Lower lobe of right lung (tissue), 2 donors: ENCODE measurements at regions not wholly inside any gene's neighbourhood (a gene's known extent, or its start where the extent isn't known, plus 50 kb on each side); places are given as distances from the start of the nearest gene placed in this dataset.

Experiments
- ATAC-seq, 2 donors: fragments of 200-7000 bp; cut with Tn5 transposase; one replicate each; pipeline ENCODE4 v1.9.1; 2020 to 2022; ENCODE audit warnings: mild to moderate bottlenecking in 2 of 2, moderate library complexity in 2 of 2
- DNase-seq: peaks from one replicate; pipeline ENCODE4 v3.0.0-alpha.2; 2020
- H3K27ac ChIP-seq: fragments of 200-600 bp; one replicate; pipeline ENCODE4 v1.8.0; 2022
- H3K27me3 ChIP-seq: fragments of 200-600 bp; one replicate; pipeline ENCODE4 v1.8.0; 2022; ENCODE audit warnings: low read depth
- H3K36me3 ChIP-seq: fragments of 200-600 bp; one replicate; pipeline ENCODE4 v1.8.0; 2022; ENCODE audit warnings: mild to moderate bottlenecking
- H3K4me1 ChIP-seq: fragments of 200-600 bp; one replicate; pipeline ENCODE4 v1.8.0; 2022
- H3K4me3 ChIP-seq: fragments of 200-600 bp; one replicate; pipeline ENCODE4 v1.8.0; 2022; ENCODE audit warnings: mild to moderate bottlenecking
- H3K9me3 ChIP-seq: fragments of 200-600 bp; one replicate; pipeline ENCODE4 v1.8.0; 2022
- intact Hi-C: fragments of 100-400 bp; cut with DNase I; formaldehyde crosslinking; loops from one replicate; pipeline ENCODE4 v1.11.0; 2022
- TF ChIP-seq, protein P1 (sequence below): fragments of 200-600 bp; IDR thresholded peaks from one replicate; pipeline ENCODE4 v1.8.0; 2022; ENCODE audit warnings: antibody characterized with exemption, mild to moderate bottlenecking
- donor health status: DM: no; HTN: yes; CAD: no; lungs with severe emphysema.

DNA sequence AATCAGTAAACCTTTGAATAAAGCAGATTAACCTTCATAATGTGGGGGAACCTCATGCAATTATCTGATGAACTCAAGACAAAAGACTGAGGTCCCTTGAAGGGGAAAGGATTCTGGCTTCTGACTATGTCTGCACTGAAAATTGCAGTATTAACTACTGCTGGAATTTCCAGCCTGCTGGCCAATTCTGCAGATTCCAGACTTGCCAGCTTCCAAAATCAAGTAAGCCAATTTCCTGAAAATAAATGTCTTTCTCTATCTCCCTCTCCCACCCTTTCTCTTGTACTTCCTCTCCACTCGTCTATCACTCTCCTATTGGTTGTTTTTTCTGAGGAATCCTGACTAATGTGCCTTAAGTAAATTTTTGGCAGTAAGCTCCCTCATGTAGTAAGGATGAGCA lies 1479.9 kb upstream of the PRR20A start:
- DNase-seq: no peak
- no peak overlapping the region for H3K27ac ChIP-seq
- TF ChIP-seq, protein P1, sequence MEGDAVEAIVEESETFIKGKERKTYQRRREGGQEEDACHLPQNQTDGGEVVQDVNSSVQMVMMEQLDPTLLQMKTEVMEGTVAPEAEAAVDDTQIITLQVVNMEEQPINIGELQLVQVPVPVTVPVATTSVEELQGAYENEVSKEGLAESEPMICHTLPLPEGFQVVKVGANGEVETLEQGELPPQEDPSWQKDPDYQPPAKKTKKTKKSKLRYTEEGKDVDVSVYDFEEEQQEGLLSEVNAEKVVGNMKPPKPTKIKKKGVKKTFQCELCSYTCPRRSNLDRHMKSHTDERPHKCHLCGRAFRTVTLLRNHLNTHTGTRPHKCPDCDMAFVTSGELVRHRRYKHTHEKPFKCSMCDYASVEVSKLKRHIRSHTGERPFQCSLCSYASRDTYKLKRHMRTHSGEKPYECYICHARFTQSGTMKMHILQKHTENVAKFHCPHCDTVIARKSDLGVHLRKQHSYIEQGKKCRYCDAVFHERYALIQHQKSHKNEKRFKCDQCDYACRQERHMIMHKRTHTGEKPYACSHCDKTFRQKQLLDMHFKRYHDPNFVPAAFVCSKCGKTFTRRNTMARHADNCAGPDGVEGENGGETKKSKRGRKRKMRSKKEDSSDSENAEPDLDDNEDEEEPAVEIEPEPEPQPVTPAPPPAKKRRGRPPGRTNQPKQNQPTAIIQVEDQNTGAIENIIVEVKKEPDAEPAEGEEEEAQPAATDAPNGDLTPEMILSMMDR: no peak

DNA sequence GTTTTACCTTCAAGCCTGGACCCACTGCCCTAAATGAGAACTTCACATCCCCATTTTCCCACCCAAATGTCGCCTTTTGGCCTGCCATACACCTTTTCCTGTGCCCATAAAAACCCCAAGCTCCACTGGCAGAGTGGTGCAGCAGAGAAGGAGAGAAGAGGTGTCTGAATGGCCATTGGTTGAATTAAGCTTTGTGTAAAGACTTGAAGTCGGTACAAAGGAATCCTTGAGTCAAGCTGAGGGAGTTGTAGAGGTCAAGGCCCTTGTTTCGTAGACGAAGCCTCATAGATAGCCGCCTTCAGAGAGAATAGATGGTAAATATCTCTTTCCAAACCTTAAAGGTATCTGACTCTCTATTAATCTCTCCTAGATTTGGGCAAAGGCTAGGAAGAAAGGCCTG lies 1479.2 kb upstream of the PRR20A start:
- Histone ChIP-seq H3K36me3 (no peaks in the 10 kb centered on the region), H3K9me3 (no peaks in the 10 kb centered on the region), H3K27me3 (no peaks in the 10 kb centered on the region), H3K4me3 (no peak overlapping the region), H3K4me1 (no peaks in the 10 kb centered on the region), H3K27ac (no peak overlapping the region)
- intact Hi-C loops: no loop called here
- TF ChIP-seq, protein P1: no peak
- DNase-seq (no peak), ATAC-seq (no peak)

More for the DNA sequence above, 1479.9 kb upstream of the PRR20A start:
- ATAC-seq: no peak
- intact Hi-C loops: no loop called here
- Histone ChIP-seq H3K27me3 (no peaks in the 10 kb centered on the region), H3K9me3 (no peaks in the 10 kb centered on the region), H3K36me3 (no peaks in the 10 kb centered on the region), H3K4me1 (no peaks in the 10 kb centered on the region), H3K4me3 (no peak overlapping the region)

DNA sequence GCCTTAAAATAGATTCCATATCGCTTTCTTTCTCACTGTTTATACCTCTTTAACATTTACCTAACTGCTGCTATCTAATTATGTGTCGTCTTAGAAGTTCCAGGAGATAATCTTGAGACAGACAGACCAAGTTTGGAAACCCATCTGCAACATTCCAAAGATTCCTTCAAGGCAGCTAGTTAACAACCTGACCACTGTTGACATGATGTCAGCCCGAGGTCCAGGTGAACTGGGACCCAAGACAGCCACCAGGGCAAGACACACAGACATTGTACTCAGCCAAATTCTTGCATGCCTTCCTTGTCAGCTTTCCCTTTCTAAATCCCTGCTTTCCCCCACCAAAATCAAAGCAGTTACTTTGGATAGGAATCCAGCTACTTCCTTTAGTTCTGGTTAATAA lies 1476.5 kb upstream of the PRR20A start:
- H3K4me1 ChIP-seq: no peaks in the 10 kb centered on the region
- TF ChIP-seq, protein P1: no peak
- H3K4me3 ChIP-seq: no peak overlapping the region
- intact Hi-C loops: no loop called here
- H3K9me3 ChIP-seq: no peaks in the 10 kb centered on the region
- ATAC-seq: no peak
- no peak overlapping the region for H3K27ac ChIP-seq
- no peak for DNase-seq
- H3K27me3 ChIP-seq: no peaks in the 10 kb centered on the region
- H3K36me3 ChIP-seq: no peaks in the 10 kb centered on the region

DNA sequence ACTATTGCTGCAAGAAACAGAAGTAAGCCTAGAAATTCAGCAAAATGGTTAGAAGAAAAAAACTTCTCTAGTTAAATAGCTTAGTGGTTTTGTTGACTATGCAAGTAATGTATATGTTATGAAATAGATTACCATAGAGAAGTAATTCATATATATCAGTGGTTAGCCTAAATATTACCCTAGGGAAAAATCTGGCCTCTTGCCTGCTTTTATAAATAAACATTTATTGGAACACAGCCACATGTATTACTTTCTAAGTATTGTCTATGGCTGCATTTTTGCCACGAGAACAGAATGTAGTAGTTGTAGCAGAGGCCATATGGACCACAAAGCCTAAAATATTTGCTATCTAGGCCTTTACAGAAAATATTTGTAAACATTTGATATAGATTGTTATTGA lies 1471.7 kb upstream of the PRR20A start:
- H3K27ac ChIP-seq: no peak overlapping the region
- intact Hi-C loops: no loop called here
- ATAC-seq (no peak), DNase-seq (no peak)
- H3K36me3 ChIP-seq: no peaks in the 10 kb centered on the region
- no peak overlapping the region for H3K4me3 ChIP-seq
- no peaks in the 10 kb centered on the region for H3K9me3 ChIP-seq
- H3K4me1 ChIP-seq: no peaks in the 10 kb centered on the region
- TF ChIP-seq, protein P1: no peak
- no peaks in the 10 kb centered on the region for H3K27me3 ChIP-seq

DNA sequence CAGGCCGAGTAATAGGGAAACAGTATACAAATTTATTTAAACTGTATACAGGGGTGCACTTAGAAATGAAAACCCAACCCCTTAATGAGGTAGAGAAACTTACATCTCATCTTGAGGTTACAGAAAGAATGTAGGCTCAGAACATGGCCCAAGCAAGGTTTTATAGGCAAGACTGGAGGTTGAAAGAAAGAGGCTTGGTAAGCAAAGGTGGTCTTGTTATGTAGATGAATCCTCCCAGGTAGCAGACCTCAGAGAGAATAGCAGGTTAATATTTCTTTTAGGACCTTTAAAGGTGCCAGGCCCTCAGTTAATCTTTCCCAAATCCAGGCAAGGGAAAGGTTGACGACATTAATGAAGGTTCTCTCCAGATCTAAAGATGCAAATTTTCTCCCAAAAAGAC lies 1466.8 kb upstream of the PRR20A start:
- no peaks in the 10 kb centered on the region for H3K27me3 ChIP-seq
- H3K4me1 ChIP-seq: no peaks in the 10 kb centered on the region
- no peak overlapping the region for H3K27ac ChIP-seq
- TF ChIP-seq, protein P1: no peak
- H3K9me3 ChIP-seq: no peaks in the 10 kb centered on the region
- DNase-seq (no peak), ATAC-seq (no peak)
- intact Hi-C loops: no loop called here
- no peaks in the 10 kb centered on the region for H3K36me3 ChIP-seq
- H3K4me3 ChIP-seq: no peak overlapping the region

DNA sequence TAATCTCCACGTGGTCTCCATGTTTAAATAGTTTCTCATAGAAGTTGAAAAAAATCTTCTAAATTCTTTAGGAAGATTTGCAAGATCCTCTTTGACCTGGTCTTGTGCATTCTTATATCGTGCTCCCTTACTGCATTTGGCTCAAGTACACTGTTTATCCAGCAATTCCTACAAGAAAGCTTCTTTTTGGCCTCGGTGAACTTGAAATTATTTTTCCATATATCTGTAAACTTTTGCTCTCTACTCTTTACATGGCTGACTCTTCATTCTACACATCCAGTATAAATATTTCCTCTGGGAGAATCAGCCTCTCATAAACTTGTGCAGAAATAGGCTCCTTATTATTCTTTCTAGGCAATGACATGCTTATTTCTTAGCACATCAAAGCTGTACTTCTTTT lies 1457.9 kb upstream of the PRR20A start:
- TF ChIP-seq, protein P1: no peak
- no peak for ATAC-seq
- Histone ChIP-seq H3K9me3 (no peaks in the 10 kb centered on the region), H3K4me3 (no peak overlapping the region), H3K36me3 (no peaks in the 10 kb centered on the region), H3K4me1 (no peaks in the 10 kb centered on the region), H3K27ac (no peak overlapping the region), H3K27me3 (no peaks in the 10 kb centered on the region)
- DNase-seq: no peak
- intact Hi-C loops: no loop called here
